T-helper 2 cell treated with Interferon-gamma antibody and Interleukin-4, amounts not matched to agents 100 ng/mL and 5 ng/mL, for 36 hours (primary cell): ENCODE measurements at regions not wholly inside any gene's neighbourhood (a gene's known extent, or its start where the extent isn't known, plus 50 kb on each side); places are given as distances from the start of the nearest gene placed in this dataset.

ENCODE experiments used
- intact Hi-C: fragments of 100-400 bp; cut with micrococcal nuclease; formaldehyde crosslinking; loops from one replicate; pipeline ENCODE4 v1.15.1; 2023

- intact Hi-C loops = no loop called here
Observed at GRCh38 chr2:143968860-143969259, 551.1 kb downstream of the ZEB2 start.

GRCh38 chr2:143968360-143968759 is 551.6 kb downstream of the ZEB2 start:
- intact Hi-C loops = no loop called here

- intact Hi-C loops = no loop called here
Observed at GRCh38 chr2:143965493-143966164, 554.3 kb downstream of the ZEB2 start.

- intact Hi-C loops = no loop called here
Observed at GRCh38 chr2:143964891-143965290, 555.0 kb downstream of the ZEB2 start.

GRCh38 chr2:143960177-143960576 is 559.7 kb downstream of the ZEB2 start:
- intact Hi-C loops = no loop called here

GRCh38 chr2:143957321-143957720 is 562.6 kb downstream of the ZEB2 start:
- intact Hi-C loops = no loop called here

- intact Hi-C loops = no loop called here
Observed at GRCh38 chr2:143955401-143956065, 564.4 kb downstream of the ZEB2 start.

GRCh38 chr2:143954844-143955243 is 565.1 kb downstream of the ZEB2 start:
- intact Hi-C loops = no loop called here

GRCh38 chr2:143954186-143954585 is 565.7 kb downstream of the ZEB2 start:
- intact Hi-C loops = no loop called here

- intact Hi-C loops = no loop called here
Observed at GRCh38 chr2:143953451-143954030, 566.4 kb downstream of the ZEB2 start.

GRCh38 chr2:143952536-143952935 is 567.4 kb downstream of the ZEB2 start:
- intact Hi-C loops = no loop called here

GRCh38 chr2:143950704-143951103 is 569.2 kb downstream of the ZEB2 start:
- intact Hi-C loops = no loop called here

GRCh38 chr2:143949121-143949848 is 570.6 kb downstream of the ZEB2 start:
- intact Hi-C loops = no loop called here

GRCh38 chr2:143948710-143949109 is 571.2 kb downstream of the ZEB2 start:
- intact Hi-C loops = no loop called here

GRCh38 chr2:143946436-143947391 is 573.2 kb downstream of the ZEB2 start:
- intact Hi-C loops = no loop called here

GRCh38 chr2:143942486-143942885 is 577.4 kb downstream of the ZEB2 start:
- intact Hi-C loops = no loop called here

- intact Hi-C loops = no loop called here
Observed at GRCh38 chr2:143940720-143941119, 579.2 kb downstream of the ZEB2 start.

- intact Hi-C loops = loop anchor here (10.0 kb wide), 1 partner anchor 575 kb away; no protein-coding TSS in a partner anchor
Observed at GRCh38 chr2:143939626-143940330, 580.1 kb downstream of the ZEB2 start.

- intact Hi-C loops = loop anchor here (10.0 kb wide), 1 partner anchor 577 kb away; no protein-coding TSS in a partner anchor
Observed at GRCh38 chr2:143937723-143938350, 582.1 kb downstream of the ZEB2 start.
